Thyroid gland (tissue), 4 donors: ENCODE measurements at regions not wholly inside any gene's neighbourhood (a gene's known extent, or its start where the extent isn't known, plus 50 kb on each side); places are given as distances from the start of the nearest gene placed in this dataset.
A peak's percentile ranks its signal among the peaks of the same experiment; 100 is the strongest.
"Not testable (repeated sequence)": the region's sequence is repeated elsewhere in the genome, so short reads cannot be mapped to it uniquely, and the experiment has no call there.

ENCODE experiments used
- DNase-seq, 2 donors: peaks; one replicate each; pipeline ENCODE4 v3.0.0-alpha.2; 2019
- H3K27ac ChIP-seq, 3 donors: fragments of 200-600 bp; sonication (generic); 1 replicate in 2 of 3; 2 replicates in 1 of 3; pipeline ENCODE4 v1.5.1; 2016 to 2019; ENCODE audit warnings: mild to moderate bottlenecking in 1 of 3, moderate library complexity in 1 of 3
- H3K27me3 ChIP-seq: fragments of 200-600 bp; sonication (generic); one replicate; pipeline ENCODE4 v1.5.1; 2019
- H3K36me3 ChIP-seq, 2 donors: fragments of 200-600 bp; sonication (generic); one replicate each; pipeline ENCODE4 v1.5.1; 2016 to 2019
- H3K4me1 ChIP-seq, 2 donors: fragments of 200-600 bp; sonication (generic); one replicate each; pipeline ENCODE4 v1.5.1; 2017 to 2019
- H3K4me3 ChIP-seq, 3 donors: fragments of 200-600 bp; sonication (generic); replicated peaks in 1 of 3; 1 replicate in 2 of 3; 2 replicates in 1 of 3; pipeline ENCODE4 v1.5.1; 2016; ENCODE audit warnings: mild to moderate bottlenecking in 1 of 3
- H3K9me3 ChIP-seq: fragments of 200-600 bp; sonication (generic); one replicate; pipeline ENCODE4 v1.5.1; 2017
- POLR2A ChIP-seq, 2 donors: fragments of 450-650 bp; IDR thresholded peaks; one replicate each; pipeline ENCODE4 v1.6.1; 2017; ENCODE audit warnings: antibody characterized with exemption in 2 of 2, mild to moderate bottlenecking in 2 of 2, moderate library complexity in 1 of 2
- whole genome bisulfite sequencing, 2 donors: methylation state at CpG; one replicate each; pipeline ENCODE4 v1.1.5; 2017; 5-methylcytosine and 5-hydroxymethylcytosine counted together
- intact Hi-C: fragments of 100-400 bp; cut with DNase I; formaldehyde crosslinking; loops from one replicate; pipeline ENCODE4 v1.15.1; 2023
- TF ChIP-seq, protein P1 (sequence below), 6 experiments: fragments of 200-600 bp in 3 of 6; fragments of 450-650 bp in 3 of 6; sonication (generic) in 3 of 6; IDR thresholded peaks; one replicate each; pipeline ENCODE4 v1.5.1; 2016 to 2019; ENCODE audit warnings: antibody characterized with exemption in 6 of 6, mild to moderate bottlenecking in 2 of 6, inconsistent platforms in 1 of 6, moderate library complexity in 1 of 6

DNA sequence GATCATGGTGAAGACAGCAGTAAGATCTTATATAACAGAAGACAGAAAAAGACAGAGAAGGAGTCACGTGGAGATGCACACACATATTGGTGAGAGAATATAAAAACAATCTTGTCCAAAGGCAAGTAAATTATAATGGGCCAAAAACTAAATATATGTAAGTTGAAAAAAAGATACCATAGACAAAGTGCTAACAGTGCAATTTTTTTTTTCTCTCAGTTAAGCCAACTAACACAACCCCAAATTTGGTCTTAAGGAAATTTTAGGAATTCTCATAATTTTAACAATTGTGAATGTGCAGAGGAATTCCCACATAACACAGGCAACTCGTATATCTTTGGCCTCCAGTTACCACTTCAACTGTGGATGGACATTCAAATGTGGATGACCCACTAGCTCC, 432.2 kb downstream of the SOX2 start:
- no peaks in the 10 kb centered on the region for H3K36me3 ChIP-seq
- H3K27ac ChIP-seq = no peak overlapping the region
- no peak overlapping the region for H3K4me3 ChIP-seq
- intact Hi-C loops = no loop called here
- no peak for DNase-seq
- H3K9me3 ChIP-seq = no peaks in the 10 kb centered on the region
- no peaks in the 10 kb centered on the region for H3K4me1 ChIP-seq
- H3K27me3 ChIP-seq = no peaks in the 10 kb centered on the region
- TF ChIP-seq, protein P1, sequence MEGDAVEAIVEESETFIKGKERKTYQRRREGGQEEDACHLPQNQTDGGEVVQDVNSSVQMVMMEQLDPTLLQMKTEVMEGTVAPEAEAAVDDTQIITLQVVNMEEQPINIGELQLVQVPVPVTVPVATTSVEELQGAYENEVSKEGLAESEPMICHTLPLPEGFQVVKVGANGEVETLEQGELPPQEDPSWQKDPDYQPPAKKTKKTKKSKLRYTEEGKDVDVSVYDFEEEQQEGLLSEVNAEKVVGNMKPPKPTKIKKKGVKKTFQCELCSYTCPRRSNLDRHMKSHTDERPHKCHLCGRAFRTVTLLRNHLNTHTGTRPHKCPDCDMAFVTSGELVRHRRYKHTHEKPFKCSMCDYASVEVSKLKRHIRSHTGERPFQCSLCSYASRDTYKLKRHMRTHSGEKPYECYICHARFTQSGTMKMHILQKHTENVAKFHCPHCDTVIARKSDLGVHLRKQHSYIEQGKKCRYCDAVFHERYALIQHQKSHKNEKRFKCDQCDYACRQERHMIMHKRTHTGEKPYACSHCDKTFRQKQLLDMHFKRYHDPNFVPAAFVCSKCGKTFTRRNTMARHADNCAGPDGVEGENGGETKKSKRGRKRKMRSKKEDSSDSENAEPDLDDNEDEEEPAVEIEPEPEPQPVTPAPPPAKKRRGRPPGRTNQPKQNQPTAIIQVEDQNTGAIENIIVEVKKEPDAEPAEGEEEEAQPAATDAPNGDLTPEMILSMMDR (IDR thresholded peaks at IDR 0.05) = no peak
- no peak for TF ChIP-seq POLR2A (IDR thresholded peaks at IDR 0.05)
- WGBS, 2 donors = 71 to 82% methylated on average over 2 of the region's 2 CpGs

DNA sequence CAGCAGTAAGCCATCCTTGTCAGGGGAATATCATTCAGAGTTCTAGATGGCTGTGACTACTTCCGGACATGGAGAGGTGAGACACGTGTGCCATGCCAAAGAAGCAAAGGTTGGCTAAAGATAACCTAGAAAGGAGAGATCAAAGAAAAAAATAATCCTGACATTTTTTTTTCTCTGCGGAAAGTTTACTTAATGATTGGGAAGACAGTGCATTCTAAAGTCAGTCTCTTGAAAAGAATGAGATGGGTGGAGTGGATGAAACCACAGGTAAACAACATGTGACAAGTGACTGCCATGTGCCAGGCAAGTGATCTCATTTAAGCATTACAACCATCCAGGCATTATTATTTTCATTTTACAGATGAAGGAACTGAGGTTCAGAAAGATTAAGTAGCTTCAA, 436.6 kb downstream of the SOX2 start:
- intact Hi-C loops = no loop called here
- Histone ChIP-seq H3K36me3 (no peaks in the 10 kb centered on the region), H3K27me3 (no peaks in the 10 kb centered on the region), H3K27ac (no peak overlapping the region), H3K9me3 (no peaks in the 10 kb centered on the region), H3K4me3 (no peak overlapping the region), H3K4me1 (no peaks in the 10 kb centered on the region)
- WGBS, 2 donors = 82 to 84% methylated on average over 3 of the region's 3 CpGs
- no peak for DNase-seq
- TF ChIP-seq, protein P1 (IDR thresholded peaks at IDR 0.05) = no peak
- TF ChIP-seq POLR2A (IDR thresholded peaks at IDR 0.05) = no peak

- TF ChIP-seq, protein P1 (IDR thresholded peaks at IDR 0.05) = no peak
- TF ChIP-seq POLR2A (IDR thresholded peaks at IDR 0.05) = no peak
- intact Hi-C loops = no loop called here
Measured at GRCh38 chr3:182149594-182149993, 437.9 kb downstream of the SOX2 start.

DNA sequence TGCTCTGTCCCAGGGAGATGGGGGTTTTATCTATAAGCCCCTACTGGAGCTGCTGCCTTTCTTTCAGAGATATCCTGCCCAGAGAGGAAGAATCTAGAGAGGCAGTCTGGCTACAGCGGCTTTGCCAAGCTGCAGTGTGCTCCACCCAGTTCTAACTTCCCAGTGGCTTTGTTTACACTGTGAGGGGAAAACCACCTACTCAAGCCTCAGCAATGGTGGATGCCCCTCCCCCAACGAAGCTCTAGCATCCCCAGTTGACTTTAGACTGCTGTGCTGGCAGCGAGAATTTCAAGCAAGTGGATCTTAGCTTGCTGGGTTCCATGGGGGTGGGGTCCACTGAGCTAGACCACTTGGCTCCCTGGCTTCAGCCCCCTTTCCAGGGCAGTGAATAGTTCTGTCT, 444.6 kb downstream of the SOX2 start:
- intact Hi-C loops, H3K27ac ChIP-seq, H3K4me3 ChIP-seq, H3K27me3 ChIP-seq, H3K9me3 ChIP-seq, H3K36me3 ChIP-seq, H3K4me1 ChIP-seq: not testable (repeated sequence)
- 31% methylated on average over 2 to 3 of the region's 3 CpGs for WGBS, 2 donors
- peak; percentile 64 to 67 for DNase-seq

More at GRCh38 chr3:182149594-182149993, 437.9 kb downstream of the SOX2 start:
- no peaks in the 10 kb centered on the region for H3K36me3 ChIP-seq
- H3K27ac ChIP-seq = no peak overlapping the region
- no peak for DNase-seq
- 69 to 73% methylated on average over 3 of the region's 3 CpGs for WGBS, 2 donors
- no peaks in the 10 kb centered on the region for H3K9me3 ChIP-seq
- H3K4me1 ChIP-seq = no peaks in the 10 kb centered on the region
- H3K4me3 ChIP-seq = no peak overlapping the region
- H3K27me3 ChIP-seq = no peaks in the 10 kb centered on the region

DNA sequence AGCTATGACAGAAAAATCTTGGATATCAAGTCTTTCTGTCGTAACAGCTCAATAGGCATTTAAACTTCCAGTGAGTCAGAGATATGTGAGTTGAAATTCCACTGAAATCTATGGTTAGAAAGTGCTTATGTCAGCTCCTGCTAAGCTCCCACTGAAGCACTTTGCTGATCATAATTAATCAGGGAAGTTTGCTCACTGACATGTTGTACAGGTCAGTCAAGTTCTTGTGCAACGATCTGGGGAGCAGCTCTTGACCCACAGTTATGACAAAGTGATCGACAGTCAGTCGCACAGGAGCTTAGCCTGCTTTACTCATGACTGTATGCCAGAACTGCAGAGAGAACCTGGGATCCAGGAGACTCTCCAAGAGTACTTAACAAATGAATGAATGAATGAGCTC, 453.5 kb downstream of the SOX2 start:
- H3K4me3 ChIP-seq = no peak overlapping the region
- no peaks in the 10 kb centered on the region for H3K36me3 ChIP-seq
- H3K27me3 ChIP-seq = no peaks in the 10 kb centered on the region
- H3K4me1 ChIP-seq = peaks cover 6 to 13% of the 10 kb centered on the region in 2 donors
- no peak for TF ChIP-seq POLR2A (IDR thresholded peaks at IDR 0.05)
- TF ChIP-seq, protein P1 (IDR thresholded peaks at IDR 0.05) = no peak
- intact Hi-C loops = no loop called here
- H3K9me3 ChIP-seq = no peaks in the 10 kb centered on the region
- peak overlapping the region in 1 of 3 donors; percentile 47 for H3K27ac ChIP-seq
- DNase-seq = peak; percentile 46 to 60
- 34 to 36% methylated on average over 4 of the region's 4 CpGs for WGBS, 2 donors

DNA sequence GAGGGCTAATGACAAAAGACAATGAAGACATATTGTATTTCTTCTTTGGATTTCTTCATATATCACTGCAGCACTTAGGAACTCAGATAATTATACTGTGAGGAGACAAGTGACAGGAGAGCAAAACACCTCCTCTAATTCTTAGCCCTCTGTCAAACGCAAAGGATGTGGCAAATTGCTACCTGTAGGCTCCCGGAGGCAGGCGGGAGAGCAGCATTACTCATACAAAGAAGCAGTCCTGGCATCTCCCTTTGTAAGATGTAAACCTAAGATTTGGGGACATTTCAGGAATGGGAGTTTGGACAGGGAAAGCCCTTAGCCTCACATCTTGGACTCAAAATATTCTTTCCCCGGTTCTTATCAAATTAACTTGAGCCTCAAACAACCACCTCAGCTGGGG, 460.8 kb downstream of the SOX2 start:
- no peak overlapping the region for H3K4me3 ChIP-seq
- H3K4me1 ChIP-seq = no peaks in the 10 kb centered on the region
- no peak for DNase-seq
- 73 to 76% methylated on average over 4 of the region's 4 CpGs for WGBS, 2 donors
- no peak for TF ChIP-seq POLR2A (IDR thresholded peaks at IDR 0.05)
- TF ChIP-seq, protein P1 (IDR thresholded peaks at IDR 0.05) = no peak
- no peaks in the 10 kb centered on the region for H3K36me3 ChIP-seq
- no peaks in the 10 kb centered on the region for H3K27me3 ChIP-seq
- intact Hi-C loops = no loop called here
- H3K9me3 ChIP-seq = no peaks in the 10 kb centered on the region
- H3K27ac ChIP-seq = no peak overlapping the region
